ENCODE measurements at regions not wholly inside any gene's neighbourhood (a gene's known extent, or its start where the extent isn't known, plus 50 kb on each side); places are given as distances from the start of the nearest gene placed in this dataset.

DNA sequence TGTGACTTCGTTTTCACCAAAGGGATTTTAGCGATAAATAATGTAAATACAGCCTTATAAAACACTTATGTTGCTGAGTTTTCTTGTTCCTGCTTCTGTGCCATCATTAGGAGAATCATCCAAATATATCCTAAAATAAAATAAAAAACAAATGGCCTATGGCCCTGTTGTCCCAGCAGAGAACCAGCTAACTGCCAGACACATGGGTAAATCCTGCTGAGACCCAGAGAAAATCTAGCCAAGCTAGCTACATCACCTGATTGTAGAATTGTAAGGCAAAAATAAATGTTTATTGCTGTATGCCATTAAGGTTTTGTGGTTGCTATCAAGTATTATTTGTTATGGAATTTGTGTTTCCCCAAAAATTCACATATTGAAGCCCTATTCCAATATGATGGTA, 631.2 kb upstream of the SYNCRIP start:
- TF ChIP-seq CTCF (IDR thresholded peaks at IDR 0.05; ENCODE audit: insufficient read depth, low read length) (no peak), POLR2AphosphoS5 (IDR thresholded peaks at IDR 0.05; ENCODE audit: low read depth) (no peak), SPI1 (IDR thresholded peaks at IDR 0.05; ENCODE audit: borderline replicate concordance, low read depth) (no peak), REST (IDR thresholded peaks at IDR 0.05; ENCODE audit: insufficient replicate concordance, low read depth) (no peak), GABPA (IDR thresholded peaks at IDR 0.05; ENCODE audit: low read depth) (no peak)
